ENCODE measurements at regions not wholly inside any gene's neighbourhood (a gene's known extent, or its start where the extent isn't known, plus 50 kb on each side); places are given as distances from the start of the nearest gene placed in this dataset.

DNA sequence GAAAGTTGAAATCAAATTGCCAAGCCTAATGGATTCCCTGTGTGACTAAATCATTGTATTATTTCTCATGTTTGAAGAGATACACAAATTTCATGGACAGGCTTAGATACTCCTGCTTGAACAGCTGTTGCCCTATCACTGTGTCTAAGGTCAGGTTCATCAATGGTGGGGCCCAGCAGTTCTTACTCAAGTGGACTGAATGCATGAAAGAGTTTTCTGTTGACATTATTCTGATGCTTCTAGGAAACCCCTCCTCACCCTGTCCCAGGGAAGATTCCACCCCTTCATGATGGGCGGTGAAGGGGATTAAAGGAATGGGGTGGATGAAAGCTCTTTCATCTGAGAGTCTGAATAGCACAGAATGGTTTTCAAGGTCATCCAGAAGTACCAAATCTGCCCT is 148.8 kb downstream of the INO80D start:
- no peak for DNase-seq (ENCODE audit: low spot score)

DNA sequence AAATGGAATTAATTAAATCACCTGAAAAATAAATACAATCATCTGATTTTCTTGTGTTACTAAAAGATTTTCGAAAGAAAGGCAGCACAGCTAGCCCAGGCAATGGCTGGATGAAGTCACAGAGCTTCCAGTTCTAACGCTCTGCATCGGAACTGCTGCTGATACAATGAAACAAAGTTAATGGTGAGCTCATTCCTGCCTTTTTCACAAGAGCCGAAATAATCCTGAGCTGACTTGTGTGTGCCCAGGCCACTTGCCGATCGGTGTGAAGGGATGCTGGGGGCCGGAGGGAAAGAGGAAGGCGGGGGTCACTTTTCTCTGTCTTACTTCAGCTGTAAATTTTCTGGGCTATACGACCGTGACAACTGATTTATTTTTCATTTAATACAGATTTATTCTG is 149.5 kb downstream of the INO80D start:
- no peak for DNase-seq (ENCODE audit: low spot score)

DNA sequence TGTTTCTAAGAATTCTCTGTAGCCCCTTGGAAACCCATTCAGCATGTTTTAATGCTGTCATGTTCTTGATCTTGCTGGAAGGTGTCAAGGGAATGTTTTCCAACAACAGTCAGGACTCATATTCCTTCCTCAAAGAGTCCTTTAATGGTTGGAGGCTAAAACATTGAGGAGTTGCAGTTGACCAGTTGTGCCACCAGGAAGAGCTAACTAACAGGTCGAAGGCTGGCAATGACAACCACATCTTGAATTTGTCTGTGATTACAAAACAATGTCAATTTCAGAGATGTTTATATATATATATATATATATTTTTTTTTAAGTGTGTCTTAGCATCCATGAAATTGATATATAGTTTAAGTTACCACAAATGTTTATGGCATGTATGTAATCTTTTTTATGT is 151.5 kb downstream of the INO80D start:
- DNase-seq (ENCODE audit: low spot score), result no peak

DNA sequence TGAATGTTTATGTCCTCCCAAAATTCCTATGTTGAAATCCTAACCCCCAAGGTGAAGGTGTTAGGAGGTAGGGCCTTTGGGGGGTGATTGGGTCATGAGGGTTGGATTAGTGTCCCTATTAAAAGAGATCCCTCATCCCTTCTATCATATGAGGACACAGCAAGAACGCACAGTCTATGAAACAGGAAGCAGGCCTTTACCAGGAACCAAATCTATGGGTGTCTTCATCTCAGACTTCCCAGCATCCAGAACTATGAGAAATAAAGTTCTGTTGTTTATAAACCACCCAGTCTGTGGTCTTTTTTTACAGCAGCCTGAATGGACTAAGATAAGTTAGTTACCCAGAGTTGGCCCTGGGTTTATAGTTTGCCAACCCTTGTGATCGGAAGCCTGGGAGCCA is 153.1 kb downstream of the INO80D start:
- DNase-seq (ENCODE audit: low spot score), result no peak

DNA sequence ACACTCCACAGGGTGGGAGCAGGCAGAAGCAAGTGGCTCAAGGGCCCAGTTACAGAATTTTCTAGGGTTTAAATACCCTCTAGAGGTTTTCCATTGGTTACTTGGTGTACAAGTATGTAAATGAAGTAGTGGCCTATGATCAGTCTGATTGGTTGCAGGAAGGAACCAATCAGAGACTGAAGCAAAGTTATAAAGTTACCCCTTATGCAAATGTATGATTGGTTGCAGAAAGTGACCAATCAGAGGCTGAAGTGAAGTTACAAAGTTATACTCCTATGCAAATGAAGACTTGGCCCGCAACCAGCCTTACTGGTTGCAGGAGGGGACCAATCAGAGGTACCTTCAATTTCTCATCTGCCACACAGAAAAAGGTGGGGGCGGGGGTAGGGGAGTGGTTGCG is 154.6 kb downstream of the INO80D start:
- DNase-seq (ENCODE audit: low spot score), result no peak

DNA sequence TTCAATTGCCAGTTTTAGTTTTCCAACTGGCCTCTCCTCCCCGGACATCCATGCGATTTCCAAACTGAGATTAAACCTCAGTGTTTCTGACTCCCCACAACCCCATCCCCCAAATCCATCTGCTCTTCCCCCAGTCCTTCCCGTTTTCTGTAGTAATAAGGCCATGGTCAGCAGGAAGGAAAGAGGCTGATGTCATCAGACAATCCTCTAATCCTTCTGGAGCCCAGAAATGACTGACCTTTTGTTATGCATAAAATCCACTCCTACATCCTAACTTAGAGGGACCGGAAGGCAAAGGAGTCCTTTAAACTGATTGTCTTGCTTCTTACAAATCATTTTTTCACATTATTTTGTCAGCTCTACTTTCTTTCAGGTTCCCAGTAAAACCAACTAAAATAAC is 155.8 kb downstream of the INO80D start:
- no peak for DNase-seq (ENCODE audit: low spot score)

DNA sequence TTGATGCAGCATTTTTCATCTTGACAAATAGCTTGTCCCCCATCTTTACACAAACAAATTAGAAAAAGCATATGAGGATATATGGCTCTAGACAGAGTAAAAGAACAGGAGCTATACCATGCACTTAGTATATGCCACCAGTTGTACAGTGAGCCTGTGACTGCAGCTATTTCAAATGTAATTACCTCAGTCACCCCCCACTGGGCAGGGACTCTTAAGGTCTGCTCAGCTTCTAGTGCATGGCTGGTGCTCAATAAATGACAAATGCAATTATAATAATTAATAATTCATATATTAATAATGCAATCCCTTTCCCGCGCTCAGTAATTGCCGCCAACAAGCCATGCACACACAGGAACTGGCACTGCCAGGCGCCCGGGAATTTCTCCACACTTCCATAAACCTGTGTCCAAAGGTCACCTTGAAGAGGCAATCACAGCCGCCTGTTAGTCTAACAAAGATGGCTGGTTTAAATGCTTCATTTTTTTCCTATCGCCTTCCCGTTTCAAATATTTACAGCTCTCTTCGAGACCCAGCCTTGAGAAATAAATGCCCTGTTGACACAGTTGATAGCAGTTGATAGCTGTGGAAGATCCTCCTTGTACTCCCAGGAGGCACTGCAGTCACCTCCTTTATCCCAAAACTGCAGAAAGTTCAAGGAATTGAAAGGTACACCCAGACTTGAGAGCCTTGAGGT is 156.6 kb downstream of the INO80D start:
- DNase-seq (ENCODE audit: low spot score), result no peak

DNA sequence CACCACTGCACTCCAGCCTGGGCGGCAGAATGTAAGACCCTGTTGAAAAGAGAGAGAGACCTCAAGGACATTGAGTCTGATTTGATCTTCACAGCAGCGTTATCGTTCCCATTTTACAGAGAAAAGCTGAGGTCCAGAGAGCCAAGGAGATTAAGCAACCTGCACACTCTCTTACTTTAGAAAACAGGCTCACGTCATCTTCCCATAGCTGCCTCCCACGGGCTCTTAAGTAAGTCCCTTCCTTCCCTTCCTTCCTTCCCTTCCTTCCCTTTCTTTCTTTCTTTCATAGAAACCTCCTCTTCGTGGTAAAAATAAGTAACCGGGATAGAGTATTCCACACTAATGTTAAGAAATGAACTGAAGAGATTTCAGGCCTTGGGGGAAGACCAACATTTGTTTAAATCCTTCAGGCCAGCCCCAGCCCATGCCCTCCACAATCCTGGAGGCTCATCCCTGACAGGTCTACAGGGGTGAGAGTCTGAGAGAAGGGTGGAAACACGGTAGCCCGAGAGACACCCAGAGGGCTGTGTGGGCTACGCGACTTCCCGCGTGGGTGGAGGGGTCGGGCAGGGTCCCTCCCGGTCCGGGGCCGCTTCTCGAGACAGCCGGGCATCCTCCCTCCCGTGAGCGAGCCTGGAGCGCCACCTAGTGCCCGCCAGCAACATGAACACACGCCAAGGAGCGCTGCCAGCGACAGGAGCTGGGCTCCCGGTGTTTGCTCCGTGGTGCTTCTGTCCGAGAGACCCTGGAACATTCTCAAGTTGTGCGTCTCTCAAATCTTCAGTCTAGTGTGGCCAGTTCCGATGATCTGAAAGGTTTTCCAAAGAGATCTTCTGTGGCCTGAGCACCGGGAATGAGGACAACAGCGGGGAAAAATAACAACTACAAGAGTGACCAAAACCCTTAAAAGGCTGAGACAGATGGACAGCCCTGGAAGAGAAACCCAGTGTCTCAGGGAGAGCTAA is 160.3 kb downstream of the INO80D start:
- DNase-seq (ENCODE audit: low spot score), result peak; percentile 41

DNA sequence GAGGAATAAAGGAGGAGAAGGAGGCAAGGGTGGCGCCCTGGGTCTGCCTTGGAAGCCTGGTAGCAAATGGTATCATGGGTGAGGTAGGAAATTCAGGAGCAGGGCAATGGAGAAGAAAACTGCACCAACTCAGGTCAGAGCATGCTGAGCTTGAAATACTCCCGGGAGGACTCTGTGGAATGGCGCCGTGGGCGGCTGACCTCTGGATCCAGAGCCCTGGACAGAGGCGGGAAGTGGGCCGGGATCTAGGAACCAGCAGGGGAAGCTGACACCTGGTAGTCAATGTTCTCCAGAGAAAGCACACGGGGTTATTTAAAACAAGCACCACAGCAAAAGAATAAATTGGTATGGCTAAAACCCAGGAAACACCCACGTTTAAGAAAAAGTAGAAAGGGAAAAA is 161.3 kb downstream of the INO80D start:
- no peak for DNase-seq (ENCODE audit: low spot score)

DNA sequence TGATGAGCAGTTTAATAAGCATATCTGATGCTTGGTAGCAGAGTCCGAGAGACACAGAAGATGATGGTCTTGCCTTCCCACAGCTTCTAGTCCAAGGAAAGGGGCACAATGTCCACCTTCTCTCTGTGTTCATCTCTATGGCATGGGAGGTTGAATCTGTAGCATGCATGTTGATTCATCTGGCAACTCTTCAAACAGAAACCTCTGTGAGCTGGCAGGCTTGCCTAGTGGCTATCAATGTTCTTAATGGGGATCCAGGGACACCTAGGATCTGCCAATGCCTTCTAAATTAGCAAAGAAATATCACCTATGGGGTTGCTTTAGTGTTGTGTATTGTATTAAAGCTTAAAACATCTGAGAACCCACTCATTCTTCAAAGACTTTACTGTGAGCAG is 170.8 kb downstream of the INO80D start:
- DNase-seq (ENCODE audit: low spot score), result no peak

DNA sequence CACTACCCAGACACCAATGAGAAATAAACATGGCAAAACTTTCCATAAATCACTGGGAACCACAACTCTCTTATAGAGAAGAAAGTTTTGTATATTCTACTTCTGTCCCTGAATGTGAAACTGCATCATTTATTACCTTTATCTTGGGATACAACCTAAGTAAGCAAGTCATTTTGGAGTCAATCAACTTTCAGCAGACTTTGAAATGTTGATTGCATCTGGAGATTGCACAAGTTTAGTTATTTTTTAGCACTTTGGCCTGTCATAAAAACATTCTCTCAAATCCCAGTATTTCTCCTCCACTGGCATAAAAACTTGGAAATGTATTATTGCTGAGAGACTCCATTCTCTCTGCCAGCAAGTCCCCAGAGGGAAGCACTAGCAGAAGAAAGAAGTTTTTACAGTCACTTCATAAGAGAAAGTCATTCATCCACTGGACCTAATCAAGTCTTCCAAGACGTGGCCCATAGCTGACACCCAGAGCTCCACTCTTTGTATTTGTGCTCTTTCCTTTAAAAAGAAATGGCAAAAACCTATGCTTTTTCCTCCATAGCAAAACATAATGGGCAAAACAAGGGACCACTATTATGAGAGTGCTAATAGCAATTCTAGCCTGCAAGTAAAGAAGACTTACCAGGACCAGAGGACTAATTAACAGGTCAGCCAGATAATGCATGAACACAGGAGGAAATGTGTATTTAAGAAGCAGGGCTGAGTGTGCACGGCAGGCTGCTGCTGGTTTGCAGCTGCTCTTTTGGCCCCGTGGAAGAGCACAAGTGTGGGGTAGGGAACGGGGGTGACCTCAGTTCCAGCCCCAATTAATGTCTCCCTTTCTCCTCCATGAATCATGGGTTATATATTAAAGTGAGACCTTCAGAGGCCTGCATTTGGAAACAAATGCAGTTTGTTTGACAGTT is 171.5 kb downstream of the INO80D start:
- no peak for DNase-seq (ENCODE audit: low spot score)

DNA sequence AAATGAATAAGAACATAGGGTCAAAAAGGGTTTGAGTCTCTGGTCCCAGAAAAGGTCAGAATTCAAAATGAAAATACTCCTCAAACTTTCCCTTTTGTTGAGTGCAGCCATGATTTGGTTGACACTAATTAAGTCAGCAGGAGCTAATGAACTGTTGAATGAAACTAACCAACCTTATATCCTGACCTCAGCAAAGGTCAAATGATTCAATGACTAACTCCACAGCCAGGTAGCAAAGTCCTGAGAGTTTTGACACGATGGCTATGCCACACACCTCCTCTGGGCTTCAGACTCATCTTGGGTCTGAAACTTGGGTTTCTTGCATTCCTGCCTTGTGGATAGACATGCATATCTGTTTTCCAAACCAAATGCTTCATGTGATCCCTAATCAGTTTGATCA is 172.3 kb downstream of the INO80D start:
- DNase-seq (ENCODE audit: low spot score), result no peak

DNA sequence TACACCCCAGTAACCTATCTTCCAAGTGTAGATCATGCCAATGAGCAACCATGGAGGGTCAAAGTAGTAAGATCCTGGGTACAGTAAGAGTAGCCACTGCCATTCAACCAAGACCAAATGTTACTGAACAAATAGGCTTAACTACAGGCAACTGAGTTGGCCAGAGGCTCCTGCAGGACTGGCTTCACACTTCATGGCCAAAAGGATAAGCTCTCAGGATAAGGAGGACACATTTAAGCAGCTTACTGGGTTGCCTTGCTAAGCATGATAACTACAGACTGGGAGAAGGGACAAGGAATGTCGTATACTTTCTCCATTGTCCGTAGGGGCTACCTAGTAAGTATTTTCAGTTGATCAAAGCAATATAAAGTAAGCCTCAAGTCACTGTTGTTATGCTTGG is 174.7 kb downstream of the INO80D start:
- DNase-seq (ENCODE audit: low spot score), result no peak

DNA sequence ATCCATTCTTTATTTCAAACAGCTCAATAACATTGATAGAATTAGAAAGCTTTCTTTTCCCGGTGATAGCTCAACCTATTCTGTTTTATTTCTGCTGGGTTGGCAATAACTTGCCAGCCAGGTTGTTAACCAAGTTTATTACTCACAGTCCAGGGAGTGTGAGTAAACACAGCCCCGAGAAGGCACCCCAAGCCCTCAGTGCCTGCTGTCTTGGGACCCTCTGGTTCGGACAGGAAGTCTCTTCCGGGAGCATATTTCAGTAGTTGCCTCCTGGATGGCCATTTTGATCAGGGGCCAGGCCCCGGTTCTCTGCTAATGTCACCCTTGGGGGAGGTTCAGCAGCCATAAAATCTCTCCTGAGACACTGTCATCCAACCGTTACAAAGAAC is 176.8 kb downstream of the INO80D start:
- DNase-seq (ENCODE audit: low spot score), result no peak

DNA sequence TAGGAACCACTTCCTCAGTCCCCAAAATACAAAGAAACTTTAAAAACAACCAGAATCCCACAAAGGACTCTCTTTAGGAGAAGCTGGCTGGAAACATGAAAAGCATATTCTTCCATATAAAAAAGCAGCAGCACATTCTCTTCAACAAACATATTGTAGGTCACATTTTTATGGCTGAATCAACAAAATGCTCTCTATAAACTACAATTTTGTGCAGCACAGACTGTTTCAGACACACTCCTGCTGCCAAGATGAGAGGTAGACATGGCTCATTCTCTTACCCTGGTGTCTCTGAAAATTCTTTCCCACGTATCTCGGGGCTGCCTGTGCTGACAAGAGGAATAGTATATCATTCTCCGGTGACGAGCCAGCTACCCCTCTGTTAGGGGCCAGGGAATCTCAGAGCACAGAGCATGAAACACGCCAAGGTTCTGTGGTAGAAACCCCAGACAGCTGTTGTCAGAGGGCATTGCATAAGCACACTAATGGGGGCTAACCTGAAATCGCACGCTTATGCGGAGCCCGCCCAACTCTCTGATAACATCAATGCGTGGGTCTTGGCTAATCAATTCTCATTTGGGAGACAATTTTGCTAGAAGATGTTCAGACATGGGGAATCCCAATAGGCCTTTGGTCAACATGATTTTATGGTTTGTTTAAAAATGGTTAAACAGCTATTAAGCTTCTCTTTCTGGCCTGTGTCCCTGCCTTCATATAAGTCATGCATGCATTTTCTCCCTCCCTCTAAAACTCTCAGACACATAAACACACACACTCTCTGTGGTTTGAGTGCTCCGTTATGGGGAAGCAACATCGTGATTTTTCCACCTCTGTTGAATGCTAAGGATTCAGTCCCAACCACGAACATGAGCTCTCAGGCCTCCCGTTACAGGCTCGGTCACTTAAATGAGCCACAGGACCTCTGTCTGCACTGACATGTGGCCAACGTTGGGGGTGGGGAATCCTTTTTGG is 177.5 kb downstream of the INO80D start:
- no peak for DNase-seq (ENCODE audit: low spot score)

DNA sequence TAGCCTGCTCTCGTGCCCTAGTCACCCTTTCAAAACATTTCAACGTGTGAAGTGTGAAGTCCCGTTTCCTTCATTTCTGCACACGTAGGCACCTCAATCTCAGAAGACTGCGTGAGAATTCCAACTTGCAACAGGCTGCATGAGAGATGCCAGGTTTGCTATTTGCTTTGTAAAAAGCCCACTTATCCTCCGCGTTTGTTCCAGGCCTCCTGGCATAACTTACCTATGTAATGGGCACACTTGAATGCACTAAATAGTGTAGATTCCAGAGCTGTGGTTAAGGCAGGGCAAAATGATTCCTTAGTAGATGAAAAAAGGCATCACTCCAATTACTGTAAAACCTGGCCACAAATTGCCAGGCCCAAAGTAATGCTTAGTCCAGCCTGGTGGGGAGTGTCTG is 179.6 kb downstream of the INO80D start:
- DNase-seq (ENCODE audit: low spot score), result no peak

DNA sequence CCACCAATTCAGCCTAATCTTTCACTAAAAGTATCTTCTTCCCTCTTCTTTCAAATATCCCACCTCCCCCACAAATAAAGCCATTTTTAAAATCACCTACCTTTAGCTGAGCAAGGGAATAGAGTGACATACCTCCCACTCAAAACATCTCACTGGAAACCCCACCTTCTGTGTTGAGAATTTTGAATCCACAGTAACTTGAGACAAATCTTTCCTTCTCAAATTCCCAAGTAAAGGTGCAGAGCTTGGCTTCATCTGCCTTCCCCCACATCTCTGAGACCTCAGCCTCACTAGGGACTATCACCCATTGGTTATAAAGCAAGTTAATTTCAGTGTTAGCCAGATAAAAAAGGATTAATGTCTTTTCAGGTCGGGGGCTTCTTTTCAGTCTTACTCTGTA is 180.4 kb downstream of the INO80D start:
- DNase-seq (ENCODE audit: low spot score), result no peak

DNA sequence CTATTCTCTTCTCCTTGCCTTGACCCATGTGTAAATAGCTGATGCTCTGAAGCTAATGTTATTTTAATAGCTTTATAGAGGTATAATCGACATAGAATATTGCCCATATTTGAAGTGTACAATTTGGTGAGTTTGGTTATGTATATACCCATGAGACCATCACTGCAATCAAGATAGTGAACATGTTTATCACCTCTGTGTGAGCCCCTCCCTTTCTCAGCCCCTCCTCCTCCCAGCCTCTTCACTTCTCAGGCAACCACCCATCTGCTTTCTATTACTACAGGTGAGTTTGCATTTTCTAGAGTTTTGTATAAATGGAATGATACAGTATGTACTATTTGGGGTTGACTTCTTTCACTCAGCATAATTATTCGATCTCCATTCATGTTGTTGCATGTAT is 181.1 kb downstream of the INO80D start:
- no peak for DNase-seq (ENCODE audit: low spot score)

DNA sequence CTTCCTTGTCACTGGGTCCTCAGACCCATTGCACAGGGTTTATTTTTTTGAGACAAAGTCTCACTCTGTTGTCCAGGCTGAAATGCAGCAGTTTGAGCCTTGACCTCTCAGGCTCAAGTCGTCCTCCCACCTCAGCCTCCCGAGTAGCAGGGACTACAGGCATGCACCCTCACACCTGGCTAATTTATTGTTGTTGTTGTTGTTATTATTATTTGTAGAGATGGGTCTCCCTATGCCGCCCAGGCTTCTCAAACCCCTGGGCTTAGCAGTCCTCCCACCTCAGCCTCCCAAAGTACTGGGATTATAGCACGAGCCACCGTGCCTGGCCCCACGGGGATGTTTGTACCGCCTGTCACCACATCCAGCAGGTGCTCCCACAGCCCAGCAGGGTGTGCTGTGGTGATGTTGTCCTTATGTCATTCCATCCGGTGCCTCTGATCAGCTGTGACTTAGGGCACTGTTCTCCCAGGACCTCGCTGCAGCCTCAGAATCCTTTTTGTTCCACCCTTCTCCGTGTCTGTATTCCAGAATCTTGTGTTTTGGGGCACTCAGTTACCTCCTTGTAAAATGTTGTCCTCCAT is 182.3 kb downstream of the INO80D start:
- peak; percentile 8 for DNase-seq (ENCODE audit: low spot score)

DNA sequence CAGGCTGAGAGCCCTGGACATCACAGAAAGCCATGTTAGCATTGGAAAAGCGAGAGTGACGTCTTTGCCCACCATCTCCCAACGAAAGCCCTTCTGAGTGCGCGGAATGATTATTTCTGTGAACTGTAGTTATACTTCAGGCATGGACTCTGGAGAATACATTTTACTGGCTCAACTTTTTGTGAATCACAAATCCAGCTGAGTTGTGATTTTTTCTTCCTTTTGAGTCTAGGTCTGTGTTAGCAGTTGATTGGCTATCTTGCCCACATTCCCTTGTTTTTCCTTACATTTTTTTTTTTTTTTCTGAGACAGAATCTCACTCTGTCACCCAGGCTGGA is 183.1 kb downstream of the INO80D start:
- DNase-seq (ENCODE audit: low spot score), result no peak
